Cardiac fibroblast (primary cell): ENCODE measurements at regions not wholly inside any gene's neighbourhood (a gene's known extent, or its start where the extent isn't known, plus 50 kb on each side); places are given as distances from the start of the nearest gene placed in this dataset.

Source experiments
- DNase-seq, 2 donors: peaks; one replicate each; pipeline versions ENCODE4 v3.0.0 to v3.0.0-alpha.2; 2010; ENCODE audit warnings: low read depth in 2 of 2
- H3K4me3 ChIP-seq, 2 donors: replicated peaks in 1 of 2; 1 replicate in 1 of 2; 2 replicates in 1 of 2; pipeline ENCODE4 v1.5.1; 2011; ENCODE audit warnings: low read depth in 2 of 2, low read length in 2 of 2, mild to moderate bottlenecking in 2 of 2, moderate library complexity in 1 of 2
- CTCF ChIP-seq: IDR thresholded peaks from one replicate; pipeline ENCODE4 v1.5.1; 2011; ENCODE audit warnings: low read depth, mild to moderate bottlenecking, low read length, inconsistent platforms

DNA sequence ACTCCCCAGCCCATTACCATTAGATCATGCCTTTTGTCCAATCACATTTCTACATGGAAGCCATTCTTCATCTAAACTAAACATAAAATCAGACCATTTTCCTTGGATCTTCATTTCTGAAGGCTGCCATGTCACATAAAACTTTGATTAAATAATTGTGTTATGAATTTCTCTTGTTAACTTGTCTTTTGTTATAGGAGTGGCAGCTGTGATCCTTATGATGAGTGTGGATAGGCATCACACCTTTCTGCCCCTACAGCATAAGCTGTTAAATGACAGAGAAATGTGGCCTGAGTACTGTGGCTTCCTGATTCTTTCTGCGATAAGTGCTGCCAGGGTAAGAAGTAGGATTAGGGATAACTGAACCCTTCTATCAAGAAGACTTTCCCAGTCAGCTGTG, 247.1 kb upstream of the MOCS1 start:
- DNase-seq, result no peak
- no peak for TF ChIP-seq CTCF

DNA sequence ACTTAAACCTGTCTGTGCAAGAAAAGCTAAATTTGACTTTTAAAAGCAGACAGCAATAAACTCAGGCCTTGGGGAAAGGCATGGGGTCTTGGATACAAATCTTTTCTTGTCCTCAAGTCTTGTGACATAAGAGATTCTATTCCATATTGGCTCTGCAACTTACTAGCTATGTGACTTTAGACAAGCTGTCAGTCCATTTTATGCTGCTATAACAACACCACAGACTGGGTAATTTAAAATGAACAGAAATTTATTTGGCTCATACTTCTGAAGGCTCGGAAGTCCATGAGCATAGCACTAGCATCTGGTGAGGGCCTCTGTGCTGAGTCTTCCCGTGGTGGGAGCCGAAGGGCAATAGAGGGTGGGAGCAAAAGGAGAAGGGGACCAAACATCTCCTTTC, 246.0 kb upstream of the MOCS1 start:
- no peak for TF ChIP-seq CTCF
- H3K4me3 ChIP-seq, result no peak overlapping the region
- no peak for DNase-seq

More for the DNA sequence above, 247.1 kb upstream of the MOCS1 start:
- H3K4me3 ChIP-seq, result no peak overlapping the region

DNA sequence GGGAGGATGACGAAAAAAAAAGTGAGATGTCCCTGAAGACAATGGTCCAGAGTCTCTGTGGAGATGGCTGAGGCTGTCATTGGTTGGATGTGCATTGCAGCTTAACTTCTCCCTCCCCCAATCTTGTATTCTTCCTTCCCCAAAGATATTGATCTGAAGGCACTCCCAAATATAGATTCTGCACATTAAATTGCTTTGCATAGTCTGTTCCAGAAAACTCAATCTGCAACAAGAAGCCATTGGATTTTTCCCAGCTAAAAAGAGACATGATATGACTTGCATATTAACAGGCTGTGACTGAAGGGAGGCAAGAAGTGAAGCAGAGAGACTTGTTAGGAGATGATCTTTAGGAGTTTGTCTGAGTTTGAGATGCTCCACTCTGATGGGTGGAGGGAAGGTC, 245.2 kb upstream of the MOCS1 start:
- DNase-seq, result no peak
- no peak for TF ChIP-seq CTCF
- no peak overlapping the region for H3K4me3 ChIP-seq

- no peak for DNase-seq
- TF ChIP-seq CTCF, result no peak
- H3K4me3 ChIP-seq, result no peak overlapping the region
Measured at GRCh38 chr6:40177598-40177997, 243.3 kb upstream of the MOCS1 start.

GRCh38 chr6:40176152-40176551, 241.9 kb upstream of the MOCS1 start:
- no peak overlapping the region for H3K4me3 ChIP-seq
- no peak for DNase-seq
- TF ChIP-seq CTCF, result no peak

GRCh38 chr6:40172272-40172671, 238.0 kb upstream of the MOCS1 start:
- no peak for DNase-seq
- H3K4me3 ChIP-seq, result no peak overlapping the region
- TF ChIP-seq CTCF, result no peak

DNA sequence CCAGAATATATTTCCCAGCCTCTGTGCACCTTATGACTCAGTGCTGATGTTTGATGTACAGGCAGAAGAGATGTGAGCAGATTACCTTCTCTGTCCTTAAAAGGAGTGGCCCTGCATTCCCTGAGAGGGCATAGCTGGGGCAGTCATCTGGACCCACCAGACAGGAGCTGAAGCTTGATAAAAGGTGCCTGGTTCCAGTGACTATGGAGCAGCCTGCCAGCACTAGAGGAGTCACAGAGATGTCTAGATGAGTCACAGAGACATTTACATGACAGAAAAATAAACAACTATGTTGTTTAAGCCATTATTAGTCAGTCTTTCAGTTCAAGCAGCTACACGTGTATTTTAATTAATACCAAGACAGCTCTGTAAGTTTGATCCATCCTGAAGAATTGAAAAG, 237.1 kb upstream of the MOCS1 start:
- H3K4me3 ChIP-seq, result no peak overlapping the region
- DNase-seq, result no peak
- TF ChIP-seq CTCF, result no peak
